HG03103 (cell line): ENCODE measurements at regions not wholly inside any gene's neighbourhood (a gene's known extent, or its start where the extent isn't known, plus 50 kb on each side); places are given as distances from the start of the nearest gene placed in this dataset.

Source experiments
- ATAC-seq: cut with Tn5 transposase; IDR thresholded peaks from one replicate; pipeline ENCODE4 v1.9.1; 2021; ENCODE audit warnings: low read depth; ENCODE audit not compliant: unreplicated experiment

DNA sequence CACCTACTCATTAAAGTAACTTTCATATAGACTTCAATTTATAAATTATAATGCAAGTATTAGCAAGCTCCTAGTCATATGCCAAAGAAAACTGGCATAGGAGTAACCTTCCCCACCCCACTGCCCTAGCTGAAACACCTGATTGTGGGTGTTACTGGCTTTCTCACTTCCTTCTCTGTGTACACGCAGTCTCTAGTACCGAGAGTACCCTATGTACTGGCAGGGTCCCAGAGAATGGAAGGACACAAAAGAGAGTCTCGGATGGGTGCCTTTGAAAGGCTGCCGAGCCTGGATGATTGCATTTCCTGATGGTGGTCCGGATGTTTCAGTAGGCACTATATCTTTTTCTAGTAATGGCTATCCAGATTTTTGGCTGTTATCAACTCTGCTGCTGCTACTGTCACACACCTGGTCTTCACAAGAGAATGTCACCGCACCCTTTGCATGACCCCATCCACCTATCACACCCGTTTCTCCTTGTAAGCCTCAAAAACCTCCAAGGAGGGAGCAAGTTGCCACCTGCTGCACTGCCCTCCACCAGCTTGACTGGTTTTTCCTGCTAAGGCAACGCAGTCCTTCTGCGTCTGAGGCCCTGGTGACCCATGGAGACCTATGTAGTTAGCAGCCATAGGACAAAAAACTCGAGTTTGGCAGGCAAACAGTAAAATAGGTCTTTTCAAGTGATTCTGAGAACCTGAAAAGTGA is 53.8 kb upstream of the CLINT1 start:
- ATAC-seq = peak; percentile 84

DNA sequence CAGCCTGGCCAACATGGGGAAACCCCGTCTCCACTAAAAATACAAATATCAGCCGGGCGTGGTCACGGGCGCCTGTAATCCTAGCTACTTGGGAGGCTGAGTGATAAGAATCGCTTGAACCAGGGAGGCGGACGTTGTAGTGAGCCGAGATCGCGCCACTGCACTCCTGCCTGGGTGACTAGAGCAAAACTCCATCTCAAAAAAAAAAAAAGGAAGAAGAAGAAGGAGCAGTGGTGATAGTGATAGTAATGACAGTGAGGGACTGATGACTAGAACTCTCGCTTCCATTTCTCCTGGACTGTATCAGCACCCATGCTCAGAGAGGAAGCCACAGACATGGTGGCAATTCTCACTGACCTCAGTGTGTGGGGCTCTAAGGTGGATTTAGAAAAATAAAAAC is 52.6 kb upstream of the CLINT1 start:
- no peak for ATAC-seq
